ENCODE measurements at regions not wholly inside any gene's neighbourhood (a gene's known extent, or its start where the extent isn't known, plus 50 kb on each side); places are given as distances from the start of the nearest gene placed in this dataset.
A peak's percentile ranks its signal among the peaks of the same experiment; 100 is the strongest.

DNA sequence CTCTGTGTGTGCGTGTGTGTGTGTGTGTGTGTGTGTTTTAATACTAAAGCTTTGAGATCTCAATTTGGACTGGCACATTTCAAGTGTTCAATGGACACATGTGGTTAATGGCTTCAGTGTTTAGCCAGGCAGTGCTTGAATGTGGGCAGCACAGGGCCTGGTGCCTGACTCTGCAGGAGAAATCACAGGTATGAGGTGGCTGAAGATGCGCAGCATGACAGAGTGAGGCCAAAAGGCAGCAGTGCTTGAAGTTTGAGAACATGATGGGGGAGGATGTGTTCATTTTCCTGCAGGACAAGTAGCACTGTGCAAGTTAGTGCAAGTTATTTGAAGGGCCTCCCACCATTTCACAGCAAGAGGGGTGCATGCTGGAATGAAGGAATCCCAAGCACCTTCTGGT, 620.5 kb upstream of the TBL1XR1 start:
- Histone ChIP-seq H3K4me1 (peaks cover 5 to 53% (median 35%) of the 10 kb centered on the region in 12 donors), H3K27ac (peak overlapping the region in 2 of 12 donors; percentile 47 to 63), H3K36me3 (no peaks in the 10 kb centered on the region), H3K9me3 (no peaks in the 10 kb centered on the region), H3K27me3 (no peaks in the 10 kb centered on the region), H3K4me3 (no peak overlapping the region)
- DNase-seq (no peak), ATAC-seq (no peak)
- TF ChIP-seq CTCF (IDR thresholded peaks at IDR 0.05) (no peak), POLR2A (IDR thresholded peaks at IDR 0.05) (no peak)
- WGBS, 4 donors, result 15 to 99% (median 76%) methylated on average over 2 of the region's 2 CpGs
- intact Hi-C loops (cut with DNase I), result loop anchor here in 3 of 10 donors (5.0 to 10.0 kb wide), 6 partner anchors 115 to 620 kb away; partner anchors contain the start of gene TBL1XR1 (in 1 of the 3)

DNA sequence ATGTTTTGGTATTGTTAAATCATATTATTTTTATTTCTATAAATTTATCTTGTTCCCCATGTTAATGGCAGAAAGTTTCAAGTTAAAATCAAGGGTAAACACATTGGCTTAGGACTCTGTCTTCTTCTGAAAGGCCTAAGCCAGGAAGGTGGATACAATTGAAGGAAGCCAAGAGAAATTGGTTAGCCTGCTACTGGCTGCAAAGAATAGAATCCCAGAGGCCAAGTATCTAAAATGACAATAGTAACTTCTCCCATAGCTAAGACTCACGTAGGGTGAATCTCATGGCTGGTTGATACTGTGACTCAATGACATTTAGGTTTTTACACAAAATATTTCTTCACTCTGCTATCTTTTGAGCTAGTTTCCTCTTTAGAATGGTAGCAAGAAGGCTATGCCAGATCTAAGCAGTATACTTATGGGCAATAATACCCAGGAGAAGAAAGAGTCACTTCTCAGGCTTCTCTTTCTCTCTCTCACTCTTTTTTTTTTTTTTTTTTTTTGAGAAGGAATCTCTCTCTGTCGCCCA, 621.5 kb upstream of the TBL1XR1 start:
- ATAC-seq (peak in 2 of 4 donors; percentile 11 to 59), DNase-seq (no peak)
- Histone ChIP-seq H3K4me3 (no peak overlapping the region), H3K9me3 (no peaks in the 10 kb centered on the region), H3K4me1 (peaks cover 3 to 53% (median 38%) of the 10 kb centered on the region in 12 donors), H3K36me3 (no peaks in the 10 kb centered on the region), H3K27ac (peak overlapping the region in 7 of 12 donors; percentile 4 to 47 (median 23)), H3K27me3 (no peaks in the 10 kb centered on the region)
- intact Hi-C loops (cut with DNase I), result loop anchor here in 3 of 10 donors (5.0 to 10.0 kb wide), 6 partner anchors 114 to 621 kb away; partner anchors contain the start of gene TBL1XR1 (in 1 of the 3)
- TF ChIP-seq CTCF (IDR thresholded peaks at IDR 0.05) (no peak), POLR2A (IDR thresholded peaks at IDR 0.05) (no peak)
- 71 to 86% (median 77%) methylated on average over 2 of the region's 2 CpGs for WGBS, 4 donors

DNA sequence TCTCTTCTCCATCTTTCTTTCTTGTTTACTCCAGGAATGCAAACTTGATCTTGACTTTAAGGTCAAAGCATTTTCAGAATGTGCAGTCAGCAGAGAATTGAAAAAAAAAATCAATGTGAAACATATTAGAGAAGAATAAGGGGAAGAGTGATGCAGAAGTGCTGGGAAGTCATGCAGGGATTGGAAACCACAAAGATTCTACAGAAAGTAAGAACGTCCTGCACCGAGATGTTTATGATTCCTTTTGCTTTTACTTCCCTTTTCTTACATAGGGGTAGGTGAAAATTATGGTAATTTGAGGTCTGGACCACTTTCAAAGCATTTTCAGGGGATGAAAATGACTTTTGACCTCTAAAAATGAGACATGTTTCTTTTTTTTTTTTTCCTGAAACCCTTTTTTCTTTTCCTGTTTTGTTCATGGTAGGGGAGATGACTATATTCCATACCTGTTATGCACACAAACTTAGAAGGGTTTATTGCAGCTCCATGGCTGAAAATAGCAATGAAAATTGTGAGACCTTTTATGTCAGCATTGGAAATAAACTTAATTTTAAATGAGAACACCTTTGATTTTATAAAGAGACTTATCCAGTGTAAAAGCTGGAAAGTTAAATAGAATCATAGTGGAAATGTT, 623.5 kb upstream of the TBL1XR1 start:
- intact Hi-C loops (cut with DNase I), result loop anchor here in 1 of 10 donors (10.0 kb wide), 1 partner anchor 504 kb away; no protein-coding TSS in a partner anchor

More for the DNA sequence above, 623.5 kb upstream of the TBL1XR1 start:
- peaks cover 3 to 65% (median 47%) of the 10 kb centered on the region in 12 donors for H3K4me1 ChIP-seq
- no peaks in the 10 kb centered on the region for H3K36me3 ChIP-seq
- DNase-seq (no peak), ATAC-seq (no peak)
- H3K9me3 ChIP-seq, result no peaks in the 10 kb centered on the region
- 80 to 87% (median 82%) methylated on average over 2 of the region's 2 CpGs for WGBS, 4 donors
- no peaks in the 10 kb centered on the region for H3K27me3 ChIP-seq
- no peak overlapping the region for H3K4me3 ChIP-seq
- TF ChIP-seq CTCF (IDR thresholded peaks at IDR 0.05) (no peak), POLR2A (IDR thresholded peaks at IDR 0.05) (no peak)
- H3K27ac ChIP-seq, result peak overlapping the region in 1 of 12 donors; percentile 10

All from heart left ventricle (tissue), 16 donors.